Trophoblast cell (in vitro differentiated cells and primary cell): ENCODE measurements at regions not wholly inside any gene's neighbourhood (a gene's known extent, or its start where the extent isn't known, plus 50 kb on each side); places are given as distances from the start of the nearest gene placed in this dataset.
"Not testable (repeated sequence)": the region's sequence is repeated elsewhere in the genome, so short reads cannot be mapped to it uniquely, and the experiment has no call there.

Experiments
- DNase-seq, 2 donors: peaks; one replicate each; pipeline ENCODE4 v3.0.0-alpha.2; 2016
- H2AFZ ChIP-seq: 2 replicates; pipeline ENCODE4 v1.6.1; 2013; ENCODE audit warnings: low read length, moderate library complexity, mild to moderate bottlenecking; ENCODE audit not compliant: insufficient read depth, poor library complexity
- H2AK5ac ChIP-seq: 2 replicates; pipeline ENCODE4 v1.6.1; 2013; ENCODE audit warnings: mild to moderate bottlenecking, low read length
- H2BK120ac ChIP-seq: 2 replicates; pipeline ENCODE4 v1.6.1; 2013; ENCODE audit warnings: low read length, mild to moderate bottlenecking, moderate library complexity; ENCODE audit not compliant: insufficient read depth, poor library complexity
- H2BK12ac ChIP-seq: 2 replicates; pipeline ENCODE4 v1.6.1; 2013; ENCODE audit warnings: mild to moderate bottlenecking, low read length, moderate library complexity
- H2BK5ac ChIP-seq: 2 replicates; pipeline ENCODE4 v1.6.1; 2013; ENCODE audit warnings: low read length, low read depth, moderate library complexity, mild to moderate bottlenecking; ENCODE audit not compliant: poor library complexity
- H3K14ac ChIP-seq: 2 replicates; pipeline ENCODE4 v1.6.1; 2013; ENCODE audit warnings: mild to moderate bottlenecking, low read length
- H3K18ac ChIP-seq: 2 replicates; pipeline ENCODE4 v1.6.1; 2013; ENCODE audit warnings: mild to moderate bottlenecking, low read length
- H3K23ac ChIP-seq: 2 replicates; pipeline ENCODE4 v1.6.1; 2013; ENCODE audit warnings: low read length
- H3K27ac ChIP-seq: 2 replicates; pipeline ENCODE4 v1.5.1; 2013; ENCODE audit warnings: low read depth, mild to moderate bottlenecking, inconsistent platforms, low read length, moderate library complexity
- H3K27me3 ChIP-seq: 2 replicates; pipeline ENCODE4 v1.6.1; 2013; ENCODE audit warnings: inconsistent platforms, mild to moderate bottlenecking, low read length, moderate library complexity; ENCODE audit not compliant: insufficient read depth
- H3K36me3 ChIP-seq, 2 experiments: 1 replicate in 1 of 2; 2 replicates in 1 of 2; pipeline ENCODE4 v1.6.1; 2013; ENCODE audit warnings: low read length in 2 of 2, mild to moderate bottlenecking in 2 of 2, moderate library complexity in 1 of 2; ENCODE audit not compliant: insufficient read depth in 2 of 2, control insufficient read depth in 1 of 2
- H3K4ac ChIP-seq: 2 replicates; pipeline ENCODE4 v1.6.1; 2013; ENCODE audit warnings: low read depth, mild to moderate bottlenecking, low read length, moderate library complexity
- H3K4me1 ChIP-seq, 2 experiments: 1 replicate in 1 of 2; 2 replicates in 1 of 2; pipeline ENCODE4 v1.6.1; 2013; ENCODE audit warnings: low read length in 2 of 2, mild to moderate bottlenecking in 2 of 2, moderate library complexity in 1 of 2; ENCODE audit not compliant: insufficient read depth in 2 of 2, control insufficient read depth in 1 of 2
- H3K4me2 ChIP-seq: 2 replicates; pipeline ENCODE4 v1.6.1; 2013; ENCODE audit warnings: inconsistent platforms, mild to moderate bottlenecking, low read length, moderate library complexity
- H3K4me3 ChIP-seq: 2 replicates; pipeline ENCODE4 v1.5.1; 2013; ENCODE audit warnings: mild to moderate bottlenecking, low read depth, low read length, inconsistent platforms
- H3K79me1 ChIP-seq: one replicate; pipeline ENCODE4 v1.6.1; 2013; ENCODE audit warnings: low read length
- H3K79me2 ChIP-seq: 2 replicates; pipeline ENCODE4 v1.6.1; 2013; ENCODE audit warnings: low read length, mild to moderate bottlenecking; ENCODE audit not compliant: control insufficient read depth, insufficient read depth, poor library complexity
- H3K9ac ChIP-seq: 2 replicates; pipeline ENCODE4 v1.6.1; 2013; ENCODE audit warnings: mild to moderate bottlenecking, low read length
- H3K9me3 ChIP-seq: 2 replicates; pipeline ENCODE4 v1.6.1; 2013; ENCODE audit warnings: low read depth, mild to moderate bottlenecking, control low read depth, inconsistent platforms, low read length; ENCODE audit not compliant: insufficient read depth
- H4K12ac ChIP-seq: 2 replicates; pipeline ENCODE4 v1.6.1; 2013; ENCODE audit warnings: low read depth, mild to moderate bottlenecking, low read length, moderate library complexity
- H4K8ac ChIP-seq: 2 replicates; pipeline ENCODE4 v1.6.1; 2013; ENCODE audit warnings: low read depth, mild to moderate bottlenecking, low read length, moderate library complexity
- H4K91ac ChIP-seq: one replicate; pipeline ENCODE4 v1.6.1; 2013; ENCODE audit warnings: low read depth, mild to moderate bottlenecking, low read length, moderate library complexity
- WGBS: extraction: QIAGEN DNeasy Blood & Tissue Kit; methylation state at CpG from one replicate; pipeline ENCODE4 v1.1.7; 2013; ENCODE audit warnings: missing lambda C conversion rate; ENCODE audit not compliant: insufficient read length, insufficient coverage; ENCODE audit errors: extremely low coverage; 5-methylcytosine and 5-hydroxymethylcytosine counted together

DNA sequence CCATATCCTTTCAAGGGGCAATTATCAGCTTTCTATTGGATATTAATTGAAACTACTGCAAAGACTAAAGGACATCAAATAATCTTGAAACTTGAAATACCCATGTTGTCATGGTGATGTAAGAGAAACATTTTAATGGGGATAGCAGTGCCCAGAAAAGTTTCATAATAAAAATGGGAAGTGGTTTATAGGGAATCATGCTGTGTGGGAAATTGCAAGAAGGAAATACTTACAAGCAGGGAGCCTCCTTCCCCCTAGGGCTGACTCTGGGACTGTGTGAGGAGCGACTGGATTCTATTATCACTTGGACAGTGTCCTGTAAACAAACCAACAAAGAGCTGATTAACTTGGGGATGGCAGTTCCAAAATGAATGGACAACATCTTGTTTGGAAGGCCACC is 1393.1 kb upstream of the GOT2 start:
- no peak overlapping the region for H3K4ac ChIP-seq
- no peak overlapping the region for H2AK5ac ChIP-seq

GRCh38 chr16:60126115-60126514 is 1392.0 kb upstream of the GOT2 start:
- not testable (repeated sequence) for H3K23ac ChIP-seq, H3K9ac ChIP-seq, H2BK12ac ChIP-seq, H4K8ac ChIP-seq, H3K18ac ChIP-seq, H3K4me2 ChIP-seq, DNase-seq, H3K4me1 ChIP-seq, H3K79me1 ChIP-seq, H4K91ac ChIP-seq, H3K27ac ChIP-seq, H3K36me3 ChIP-seq, H2AK5ac ChIP-seq, H2AFZ ChIP-seq, H3K79me2 ChIP-seq, H3K4me3 ChIP-seq, H2BK5ac ChIP-seq, H4K12ac ChIP-seq, H3K4ac ChIP-seq, H2BK120ac ChIP-seq, H3K9me3 ChIP-seq, H3K27me3 ChIP-seq, H3K14ac ChIP-seq
- WGBS: no CpG with 5 or more reads among the region's 2 CpGs

More for the DNA sequence above, 1393.1 kb upstream of the GOT2 start:
- no peak overlapping the region for H4K91ac ChIP-seq
- no peak overlapping the region for H2BK5ac ChIP-seq
- no peak overlapping the region for H2BK12ac ChIP-seq
- H3K79me2 ChIP-seq: no peaks in the 10 kb centered on the region
- no peak overlapping the region for H3K4me3 ChIP-seq
- H3K18ac ChIP-seq: no peak overlapping the region
- no peak overlapping the region for H3K23ac ChIP-seq
- no CpG with 5 or more reads among the region's 1 CpG for WGBS
- no peak overlapping the region for H4K12ac ChIP-seq
- H3K4me1 ChIP-seq: no peaks in the 10 kb centered on the region
- H2BK120ac ChIP-seq: no peak overlapping the region
- no peak overlapping the region for H3K27ac ChIP-seq
- DNase-seq: no peak
- H2AFZ ChIP-seq: no peak overlapping the region
- no peaks in the 10 kb centered on the region for H3K27me3 ChIP-seq
- H3K4me2 ChIP-seq: no peak overlapping the region
- no peaks in the 10 kb centered on the region for H3K79me1 ChIP-seq
- no peaks in the 10 kb centered on the region for H3K9me3 ChIP-seq
- H3K36me3 ChIP-seq: no peaks in the 10 kb centered on the region
- H3K9ac ChIP-seq: no peak overlapping the region
- no peak overlapping the region for H3K14ac ChIP-seq
- H4K8ac ChIP-seq: no peak overlapping the region

DNA sequence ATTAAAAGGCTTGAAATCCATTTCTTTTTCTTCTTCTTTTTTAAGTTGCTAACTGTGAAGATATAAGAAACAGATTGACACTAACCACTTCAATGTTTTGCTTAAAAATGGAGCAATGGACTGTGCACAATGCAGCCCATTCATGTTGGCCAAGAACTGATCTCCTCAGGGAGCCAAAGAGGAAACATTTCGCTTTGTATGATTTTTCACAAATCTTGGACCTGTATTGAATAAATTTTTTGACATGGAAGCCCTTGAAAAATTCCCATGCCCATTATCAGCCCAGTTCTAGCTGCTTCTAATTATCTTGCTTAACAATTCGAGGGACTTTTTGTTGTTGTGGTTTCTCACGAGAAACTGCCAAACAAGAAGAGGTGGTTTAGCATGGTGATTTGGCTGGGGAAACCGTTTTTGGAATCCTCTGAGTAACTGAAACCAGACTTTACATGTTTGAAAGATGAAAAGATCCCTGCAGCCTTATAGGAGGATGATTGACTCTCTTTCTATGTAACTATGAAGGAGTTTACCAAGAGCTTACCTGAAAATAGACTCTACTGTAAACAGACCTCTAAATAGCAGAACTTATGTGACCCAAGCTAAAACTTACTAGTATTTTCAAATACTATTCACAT is 1389.4 kb upstream of the GOT2 start:
- Histone ChIP-seq H3K4me3 (no peak overlapping the region), H3K18ac (no peak overlapping the region), H3K4ac (no peak overlapping the region), H2AFZ (no peak overlapping the region), H3K79me2 (no peaks in the 10 kb centered on the region), H3K14ac (no peak overlapping the region), H3K27ac (no peak overlapping the region), H3K36me3 (no peaks in the 10 kb centered on the region), H3K9ac (no peak overlapping the region), H4K8ac (no peak overlapping the region), H2BK12ac (no peak overlapping the region), H4K91ac (no peak overlapping the region), H3K23ac (no peak overlapping the region), H3K79me1 (no peaks in the 10 kb centered on the region), H3K4me2 (no peak overlapping the region), H3K27me3 (no peaks in the 10 kb centered on the region), H3K4me1 (no peaks in the 10 kb centered on the region), H2BK5ac (no peak overlapping the region), H4K12ac (no peak overlapping the region), H2AK5ac (no peak overlapping the region), H3K9me3 (no peaks in the 10 kb centered on the region), H2BK120ac (no peak overlapping the region)
- no peak for DNase-seq
- WGBS: no CpG with 5 or more reads among the region's 4 CpGs

- Histone ChIP-seq H3K27ac (no peak overlapping the region), H3K4me1 (no peaks in the 10 kb centered on the region), H3K18ac (no peak overlapping the region), H2AK5ac (no peak overlapping the region), H3K4me3 (no peak overlapping the region), H3K79me2 (no peaks in the 10 kb centered on the region), H3K4ac (no peak overlapping the region), H3K14ac (no peak overlapping the region), H4K8ac (no peak overlapping the region), H3K23ac (no peak overlapping the region), H3K9ac (no peak overlapping the region), H3K9me3 (no peaks in the 10 kb centered on the region), H3K27me3 (no peaks in the 10 kb centered on the region), H4K91ac (no peak overlapping the region), H3K36me3 (no peaks in the 10 kb centered on the region), H2BK12ac (no peak overlapping the region), H4K12ac (no peak overlapping the region), H3K4me2 (no peak overlapping the region), H2AFZ (no peak overlapping the region), H2BK120ac (no peak overlapping the region), H2BK5ac (no peak overlapping the region), H3K79me1 (no peaks in the 10 kb centered on the region)
- WGBS: no CpG with 5 or more reads among the region's 14 CpGs
- no peak for DNase-seq
Measured at GRCh38 chr16:60120586-60120985, 1386.5 kb upstream of the GOT2 start.
